SK-N-SH treated with all-trans-retinoic acid at 6 μM for 48 hours (cell line): ENCODE measurements at regions not wholly inside any gene's neighbourhood (a gene's known extent, or its start where the extent isn't known, plus 50 kb on each side); places are given as distances from the start of the nearest gene placed in this dataset.

ENCODE experiments used
- CREB5 ChIP-seq: fragments of 250-450 bp; sonication (Bioruptor Pico); IDR thresholded peaks from 2 replicates; pipeline ENCODE4 v1.5.1; 2020; ENCODE audit warnings: low read depth, mild to moderate bottlenecking, moderate library complexity
- PPARA ChIP-seq: fragments of 250-450 bp; sonication (Bioruptor Pico); IDR thresholded peaks from 2 replicates; pipeline ENCODE4 v1.5.0; 2020; ENCODE audit warnings: mild to moderate bottlenecking, borderline replicate concordance
- ZC3H10 ChIP-seq: fragments of 250-450 bp; sonication (Bioruptor Pico); IDR thresholded peaks from 2 replicates; pipeline ENCODE4 v1.5.1; 2021; ENCODE audit warnings: mild to moderate bottlenecking, moderate library complexity
- ZFP3 ChIP-seq: fragments of 250-450 bp; sonication (Bioruptor Pico); IDR thresholded peaks from 2 replicates; pipeline ENCODE4 v1.5.0; 2020; ENCODE audit warnings: mild to moderate bottlenecking, moderate library complexity
- ZNF8 ChIP-seq: fragments of 450-650 bp; formaldehyde crosslinking; IDR thresholded peaks from 2 replicates; pipeline ENCODE4 v1.5.0; 2020; ENCODE audit warnings: mild to moderate bottlenecking, moderate library complexity

DNA sequence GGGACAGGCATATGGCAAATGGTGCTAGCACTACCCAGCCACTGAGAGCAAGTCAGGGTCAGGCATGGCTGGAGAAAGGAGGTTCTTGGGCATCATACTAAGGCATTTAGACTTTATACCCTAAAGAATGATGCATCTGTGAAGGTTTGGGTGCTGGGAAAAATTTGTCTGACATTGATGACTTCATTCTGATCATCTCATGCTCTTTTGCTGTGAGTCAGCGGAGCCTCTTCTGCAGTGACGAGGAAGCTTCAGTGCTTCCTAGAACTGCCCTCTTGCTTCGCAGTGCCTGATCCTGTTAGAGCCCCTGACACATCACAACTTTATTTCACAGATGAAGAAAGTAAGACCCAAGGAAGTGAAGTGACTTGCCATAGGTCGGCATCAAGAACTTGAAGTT is 266.6 kb upstream of the GAS1 start:
- no peak for TF ChIP-seq CREB5 (CRISPR knock-in tag)
- no peak for TF ChIP-seq ZFP3 (CRISPR knock-in tag)
- TF ChIP-seq ZNF8 (CRISPR knock-in tag) = no peak
- TF ChIP-seq ZC3H10 (CRISPR knock-in tag) = no peak
- TF ChIP-seq PPARA (CRISPR knock-in tag) = no peak
